Suprapubic skin (tissue), 4 donors: ENCODE measurements at regions not wholly inside any gene's neighbourhood (a gene's known extent, or its start where the extent isn't known, plus 50 kb on each side); places are given as distances from the start of the nearest gene placed in this dataset.

Source experiments
- DNase-seq, 2 donors: peaks; one replicate each; pipeline ENCODE4 v3.0.0-alpha.2; 2019; ENCODE audit warnings: low spot score in 2 of 2
- H3K27ac ChIP-seq: fragments of 200-600 bp; sonication (generic); one replicate; pipeline ENCODE4 v1.5.1; 2019
- H3K27me3 ChIP-seq: fragments of 200-600 bp; sonication (generic); one replicate; pipeline ENCODE4 v1.5.1; 2019
- H3K36me3 ChIP-seq: fragments of 200-600 bp; sonication (generic); one replicate; pipeline ENCODE4 v1.5.1; 2019
- H3K4me1 ChIP-seq: fragments of 200-600 bp; sonication (generic); one replicate; pipeline ENCODE4 v1.5.1; 2019
- H3K4me3 ChIP-seq: fragments of 200-600 bp; sonication (generic); one replicate; pipeline ENCODE4 v1.5.1; 2019; ENCODE audit warnings: mild to moderate bottlenecking
- H3K9me3 ChIP-seq: fragments of 200-600 bp; sonication (generic); one replicate; pipeline ENCODE4 v1.5.1; 2019
- EP300 ChIP-seq: sonication (generic); formaldehyde crosslinking; IDR thresholded peaks from one replicate; pipeline ENCODE4 v1.6.1; 2017; ENCODE audit warnings: antibody characterized with exemption
- POLR2A ChIP-seq, 2 donors: fragments of 450-650 bp; IDR thresholded peaks; one replicate each; pipeline ENCODE4 v1.6.1; 2017; ENCODE audit warnings: antibody characterized with exemption in 2 of 2, mild to moderate bottlenecking in 2 of 2, moderate library complexity in 2 of 2
- POLR2AphosphoS5 ChIP-seq, 3 donors: sonication (generic); formaldehyde crosslinking; IDR thresholded peaks; one replicate each; pipeline ENCODE4 v1.6.1; 2017; ENCODE audit warnings: antibody characterized with exemption in 3 of 3
- WGBS: methylation state at CpG from one replicate; pipeline ENCODE4 v1.1.5; 2018; 5-methylcytosine and 5-hydroxymethylcytosine counted together
- TF ChIP-seq, protein P1 (sequence below), 2 donors: fragments of 200-600 bp in 1 of 2; fragments of 450-650 bp in 1 of 2; sonication (generic) in 1 of 2; IDR thresholded peaks; one replicate each; pipeline ENCODE4 v1.5.1; 2016 to 2019; ENCODE audit warnings: antibody characterized with exemption in 2 of 2, mild to moderate bottlenecking in 1 of 2, moderate library complexity in 1 of 2

DNA sequence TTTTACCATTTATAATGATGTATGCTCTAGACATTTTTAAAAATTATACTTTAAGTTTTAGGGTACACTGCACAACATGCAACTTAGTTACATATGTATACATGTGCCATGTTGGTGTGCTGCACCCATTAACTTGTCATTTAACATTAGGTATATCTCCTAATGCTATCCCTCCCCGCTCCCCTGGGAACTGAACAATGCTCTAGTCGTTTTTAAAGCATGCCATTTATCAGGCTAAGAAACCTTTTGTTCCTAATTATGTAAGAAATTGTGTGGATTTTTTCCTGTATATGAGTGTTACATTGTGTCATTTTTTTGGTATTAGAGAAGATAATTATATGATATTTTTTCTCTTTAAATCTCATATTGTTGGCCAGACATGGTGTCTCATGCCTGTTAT, 72.8 kb upstream of the SGCD start:
- Histone ChIP-seq H3K9me3 (no peaks in the 10 kb centered on the region), H3K4me1 (no peaks in the 10 kb centered on the region), H3K36me3 (no peaks in the 10 kb centered on the region), H3K27me3 (no peaks in the 10 kb centered on the region), H3K4me3 (no peak overlapping the region), H3K27ac (no peak overlapping the region)
- TF ChIP-seq POLR2A (IDR thresholded peaks at IDR 0.05) (no peak), POLR2AphosphoS5 (IDR thresholded peaks at IDR 0.05) (no peak), EP300 (no peak)
- TF ChIP-seq, protein P1, sequence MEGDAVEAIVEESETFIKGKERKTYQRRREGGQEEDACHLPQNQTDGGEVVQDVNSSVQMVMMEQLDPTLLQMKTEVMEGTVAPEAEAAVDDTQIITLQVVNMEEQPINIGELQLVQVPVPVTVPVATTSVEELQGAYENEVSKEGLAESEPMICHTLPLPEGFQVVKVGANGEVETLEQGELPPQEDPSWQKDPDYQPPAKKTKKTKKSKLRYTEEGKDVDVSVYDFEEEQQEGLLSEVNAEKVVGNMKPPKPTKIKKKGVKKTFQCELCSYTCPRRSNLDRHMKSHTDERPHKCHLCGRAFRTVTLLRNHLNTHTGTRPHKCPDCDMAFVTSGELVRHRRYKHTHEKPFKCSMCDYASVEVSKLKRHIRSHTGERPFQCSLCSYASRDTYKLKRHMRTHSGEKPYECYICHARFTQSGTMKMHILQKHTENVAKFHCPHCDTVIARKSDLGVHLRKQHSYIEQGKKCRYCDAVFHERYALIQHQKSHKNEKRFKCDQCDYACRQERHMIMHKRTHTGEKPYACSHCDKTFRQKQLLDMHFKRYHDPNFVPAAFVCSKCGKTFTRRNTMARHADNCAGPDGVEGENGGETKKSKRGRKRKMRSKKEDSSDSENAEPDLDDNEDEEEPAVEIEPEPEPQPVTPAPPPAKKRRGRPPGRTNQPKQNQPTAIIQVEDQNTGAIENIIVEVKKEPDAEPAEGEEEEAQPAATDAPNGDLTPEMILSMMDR (IDR thresholded peaks at IDR 0.05): no peak
- no peak for DNase-seq
- WGBS: 44% methylated on average over 2 of the region's 2 CpGs

DNA sequence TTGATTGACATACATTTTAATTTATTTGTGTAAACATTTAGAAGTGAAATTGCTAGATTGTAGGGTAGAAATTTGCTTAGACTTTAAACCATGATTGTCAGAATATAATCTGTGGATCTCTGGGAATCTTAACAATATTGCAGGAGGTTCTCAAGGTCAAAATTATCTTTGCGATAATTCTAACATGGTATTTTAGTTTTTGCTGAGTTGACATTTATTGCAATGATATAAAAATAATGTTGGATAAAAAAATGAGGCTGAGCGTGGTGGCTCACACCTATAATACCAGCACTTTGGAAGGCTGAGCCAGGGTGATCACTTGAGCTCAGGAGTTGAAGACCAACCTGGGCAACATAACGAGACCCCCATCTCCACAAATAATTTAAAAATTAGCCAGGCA, 70.3 kb upstream of the SGCD start:
- TF ChIP-seq POLR2A (IDR thresholded peaks at IDR 0.05) (no peak), POLR2AphosphoS5 (IDR thresholded peaks at IDR 0.05) (no peak), EP300 (no peak)
- TF ChIP-seq, protein P1 (IDR thresholded peaks at IDR 0.05): no peak
- WGBS: 97% methylated on average over 3 of the region's 3 CpGs
- no peak overlapping the region for H3K4me3 ChIP-seq
- H3K27me3 ChIP-seq: no peaks in the 10 kb centered on the region
- no peak for DNase-seq
- H3K4me1 ChIP-seq: no peaks in the 10 kb centered on the region
- no peaks in the 10 kb centered on the region for H3K9me3 ChIP-seq
- no peak overlapping the region for H3K27ac ChIP-seq
- no peaks in the 10 kb centered on the region for H3K36me3 ChIP-seq

DNA sequence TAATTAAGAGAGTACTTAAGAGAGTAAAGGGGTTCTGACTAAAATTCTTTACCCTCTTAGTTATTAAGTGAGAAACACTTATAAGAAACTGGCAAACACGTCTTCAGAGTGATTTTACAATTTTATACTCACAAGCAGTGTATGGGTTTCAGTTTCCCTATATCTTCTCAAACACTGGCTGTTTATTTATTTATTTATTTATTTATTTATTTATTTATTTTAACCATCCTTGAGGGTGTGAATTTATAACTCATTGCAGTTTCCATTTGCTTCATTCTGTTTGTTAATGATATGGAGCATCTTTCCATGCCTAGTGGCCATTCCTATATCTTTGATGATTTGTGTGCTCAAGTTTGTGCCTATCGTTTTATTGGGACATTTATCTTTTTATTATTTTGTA, 68.0 kb upstream of the SGCD start:
- Histone ChIP-seq H3K36me3 (no peaks in the 10 kb centered on the region), H3K4me1 (no peaks in the 10 kb centered on the region), H3K27ac (no peak overlapping the region), H3K4me3 (no peak overlapping the region), H3K9me3 (no peaks in the 10 kb centered on the region), H3K27me3 (no peaks in the 10 kb centered on the region)
- no peak for TF ChIP-seq POLR2AphosphoS5 (IDR thresholded peaks at IDR 0.05)
- TF ChIP-seq EP300: no peak
- TF ChIP-seq POLR2A (IDR thresholded peaks at IDR 0.05): no peak
- TF ChIP-seq, protein P1 (IDR thresholded peaks at IDR 0.05): no peak
- no peak for DNase-seq
- WGBS: 89% methylated on average over 2 of the region's 2 CpGs

DNA sequence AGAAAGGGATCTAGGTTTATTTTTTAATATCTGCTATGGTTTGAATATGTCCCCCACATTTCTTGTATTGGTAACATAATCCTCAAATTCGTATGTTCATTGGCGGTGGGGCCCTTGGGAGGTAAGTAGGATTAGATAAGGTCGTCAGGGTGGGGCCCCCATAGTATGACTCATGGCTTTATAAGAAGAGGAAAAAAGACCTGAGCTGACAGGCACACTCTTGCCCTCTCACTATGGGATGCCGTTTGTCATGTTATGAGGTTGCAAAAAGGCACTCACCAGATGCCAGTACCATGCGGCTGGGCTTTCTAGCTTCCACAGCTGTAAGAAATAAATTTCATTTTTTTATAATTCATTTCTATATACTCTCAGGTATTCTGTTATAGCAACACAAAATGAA, 67.3 kb upstream of the SGCD start:
- DNase-seq: no peak
- 42% methylated on average over 5 of the region's 5 CpGs for WGBS

DNA sequence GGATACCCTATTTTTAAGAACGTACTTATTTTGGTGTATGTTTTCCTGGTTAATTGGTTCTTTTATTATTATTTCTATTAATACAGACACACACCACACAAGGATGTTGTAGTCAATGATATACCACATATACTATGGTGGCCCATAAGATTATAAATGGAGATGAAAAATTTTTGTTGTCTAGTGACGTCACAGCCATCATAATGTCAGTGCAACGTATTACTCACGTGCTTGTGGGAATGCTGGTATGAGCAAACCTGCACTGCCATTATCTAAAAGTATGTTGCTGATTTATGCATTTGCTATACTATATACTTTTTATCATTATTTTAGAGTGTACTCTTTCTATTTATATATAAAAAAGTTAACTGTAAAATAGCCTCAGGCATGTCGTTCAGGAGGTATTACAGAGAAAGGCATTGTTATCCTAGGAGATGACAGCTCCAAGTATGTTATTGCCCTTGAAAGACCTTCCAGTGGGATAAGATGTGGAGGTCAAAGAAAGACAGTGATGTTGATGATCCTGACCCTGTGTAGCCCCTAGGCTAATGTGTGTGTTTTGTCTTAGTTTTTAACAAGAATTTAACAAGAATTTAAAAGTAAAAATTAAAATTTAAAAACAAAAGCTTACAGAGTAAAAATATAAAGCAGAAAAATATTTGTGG, 65.6 kb upstream of the SGCD start:
- Histone ChIP-seq H3K27me3 (no peaks in the 10 kb centered on the region), H3K36me3 (no peaks in the 10 kb centered on the region), H3K4me1 (no peaks in the 10 kb centered on the region), H3K4me3 (no peak overlapping the region), H3K9me3 (no peaks in the 10 kb centered on the region), H3K27ac (no peak overlapping the region)
- 80% methylated on average over 5 of the region's 5 CpGs for WGBS
- no peak for DNase-seq
- TF ChIP-seq EP300 (no peak), POLR2AphosphoS5 (IDR thresholded peaks at IDR 0.05) (no peak), POLR2A (IDR thresholded peaks at IDR 0.05) (no peak)
- TF ChIP-seq, protein P1 (IDR thresholded peaks at IDR 0.05): no peak

More for the DNA sequence above, 67.3 kb upstream of the SGCD start:
- Histone ChIP-seq H3K27ac (no peak overlapping the region), H3K4me1 (no peaks in the 10 kb centered on the region), H3K9me3 (no peaks in the 10 kb centered on the region), H3K36me3 (no peaks in the 10 kb centered on the region), H3K4me3 (no peak overlapping the region), H3K27me3 (no peaks in the 10 kb centered on the region)
- TF ChIP-seq POLR2AphosphoS5 (IDR thresholded peaks at IDR 0.05): no peak

DNA sequence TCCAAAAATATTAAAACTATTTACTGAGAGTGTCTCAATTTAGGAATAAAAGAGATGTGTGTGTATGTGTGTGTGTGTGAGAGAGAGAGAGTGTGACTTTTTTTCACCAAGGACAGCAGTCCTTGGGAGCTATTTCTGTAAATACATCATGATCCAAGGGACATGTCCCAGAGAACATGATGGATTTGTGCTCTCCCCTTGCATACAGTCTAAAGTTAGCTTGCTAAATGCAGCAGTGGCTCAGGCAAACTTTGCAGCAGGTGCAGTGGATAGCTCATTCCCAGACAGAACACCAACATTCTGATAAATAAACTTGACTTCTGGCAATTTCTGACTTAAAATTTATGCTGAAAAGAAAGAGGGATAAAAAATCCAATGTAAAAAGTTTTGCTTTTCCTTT, 55.4 kb upstream of the SGCD start:
- no peak for DNase-seq
- Histone ChIP-seq H3K27me3 (no peaks in the 10 kb centered on the region), H3K9me3 (no peaks in the 10 kb centered on the region), H3K27ac (no peak overlapping the region), H3K4me3 (no peak overlapping the region), H3K36me3 (no peaks in the 10 kb centered on the region), H3K4me1 (no peaks in the 10 kb centered on the region)
- TF ChIP-seq POLR2AphosphoS5 (IDR thresholded peaks at IDR 0.05) (no peak), POLR2A (IDR thresholded peaks at IDR 0.05) (no peak), EP300 (no peak)
- TF ChIP-seq, protein P1 (IDR thresholded peaks at IDR 0.05): no peak
